HG02763 (cell line): ENCODE measurements at regions not wholly inside any gene's neighbourhood (a gene's known extent, or its start where the extent isn't known, plus 50 kb on each side); places are given as distances from the start of the nearest gene placed in this dataset.

ENCODE experiments used
- ATAC-seq: cut with Tn5 transposase; IDR thresholded peaks from one replicate; pipeline ENCODE4 v1.9.1; 2021; ENCODE audit warnings: mild to moderate bottlenecking, moderate library complexity; ENCODE audit not compliant: unreplicated experiment

GRCh38 chr3:186487819-186488218 lies 56.4 kb downstream of the CRYGS start:
- no peak for ATAC-seq

DNA sequence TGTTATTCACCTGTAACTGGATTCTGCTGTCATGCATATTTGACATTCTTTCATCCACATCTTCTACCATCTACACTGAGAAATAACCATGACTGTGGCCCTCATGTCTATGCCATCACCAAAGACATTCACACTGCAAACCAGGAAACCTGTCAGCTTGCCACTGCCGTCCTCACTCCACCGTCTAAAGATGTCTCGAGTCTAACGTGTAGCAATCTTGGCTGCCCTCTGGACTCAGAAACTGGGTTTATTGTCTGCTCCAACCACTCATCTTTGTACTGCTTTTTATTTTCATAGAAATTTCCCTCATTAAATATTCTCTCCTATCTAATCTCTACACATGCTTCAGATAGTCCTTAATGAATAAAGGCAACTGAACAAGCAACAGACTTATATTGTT lies 57.1 kb downstream of the CRYGS start:
- no peak for ATAC-seq

- ATAC-seq = no peak
Observed at GRCh38 chr3:186483611-186484340, 60.4 kb downstream of the CRYGS start.

DNA sequence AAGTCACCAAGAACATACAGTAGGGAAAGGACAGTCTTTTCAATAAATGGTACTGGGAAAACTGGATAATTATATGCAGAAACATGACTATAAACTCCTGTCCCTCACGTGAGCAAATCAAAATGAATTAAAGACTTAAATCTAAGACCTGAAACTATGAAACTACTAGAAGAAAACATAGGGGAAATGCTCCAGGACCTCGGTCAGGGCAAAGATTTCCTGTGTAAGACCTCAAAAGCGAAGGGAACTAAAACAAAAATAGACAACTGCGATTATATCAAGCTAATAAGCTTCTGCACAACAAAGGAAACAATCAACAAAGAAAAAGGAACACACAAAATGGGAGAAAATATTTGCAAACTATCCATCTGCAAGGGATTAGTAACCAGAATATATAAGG lies 62.7 kb downstream of the CRYGS start:
- no peak for ATAC-seq

DNA sequence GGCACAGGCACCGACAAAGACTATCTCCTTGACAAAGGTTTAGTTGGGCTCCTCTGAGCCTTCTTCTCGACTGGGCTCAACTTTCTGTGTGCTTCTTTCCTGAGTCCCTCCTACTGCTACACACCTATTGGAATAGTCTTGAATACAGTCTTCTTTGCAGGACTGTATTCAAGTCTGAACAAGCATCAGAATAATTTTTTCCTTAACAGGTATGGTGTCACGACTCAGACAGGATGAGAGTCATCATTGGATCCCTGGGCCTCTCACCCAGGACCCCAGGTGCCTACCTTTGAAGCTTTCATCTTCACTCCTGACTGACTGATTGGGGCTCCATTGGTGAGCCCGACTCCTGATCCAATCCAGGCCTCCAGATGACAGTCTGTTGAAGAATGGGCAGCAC lies 66.3 kb downstream of the CRYGS start:
- no peak for ATAC-seq

DNA sequence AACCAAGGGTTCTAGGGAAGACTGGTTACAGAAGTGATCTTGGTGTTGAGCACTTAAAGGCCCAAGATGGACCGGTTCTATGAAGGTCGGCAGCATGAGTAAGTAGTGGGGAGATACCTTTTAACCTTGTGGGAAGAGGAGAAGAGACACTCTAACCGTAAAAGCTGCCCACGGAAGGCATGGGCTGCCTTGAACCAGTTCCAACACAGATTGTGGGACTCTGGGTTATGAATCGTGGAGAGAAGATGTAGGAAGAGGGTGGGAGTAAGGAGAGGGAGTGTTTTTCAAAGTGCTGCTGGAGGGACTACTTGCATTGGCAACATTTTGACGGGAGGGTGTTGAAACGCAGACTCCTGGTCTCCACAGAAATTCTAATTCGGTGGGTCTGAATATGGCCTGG lies 67.1 kb downstream of the CRYGS start:
- ATAC-seq = no peak

DNA sequence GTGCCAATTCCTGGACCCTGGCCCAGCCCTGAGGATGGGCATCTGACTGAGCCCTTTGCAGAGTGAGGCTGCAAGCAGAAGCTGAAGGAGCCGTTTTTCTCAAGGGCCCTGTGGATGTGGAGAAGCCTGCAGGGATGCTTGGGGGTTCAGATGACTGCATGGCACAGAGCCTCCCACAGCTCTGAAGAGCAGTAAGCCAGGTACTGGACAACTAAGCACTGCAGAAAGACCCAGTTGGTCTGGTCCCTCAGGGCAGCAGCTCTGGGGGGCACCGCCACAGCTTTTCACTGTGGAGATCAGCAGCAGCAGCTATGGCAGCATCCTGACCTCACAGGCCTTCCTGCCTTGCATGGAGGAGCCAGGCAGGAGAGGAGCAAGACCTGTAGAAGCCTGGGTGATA lies 67.6 kb downstream of the CRYGS start:
- ATAC-seq = no peak

GRCh38 chr3:186476044-186476468 lies 68.1 kb downstream of the CRYGS start:
- ATAC-seq = no peak

DNA sequence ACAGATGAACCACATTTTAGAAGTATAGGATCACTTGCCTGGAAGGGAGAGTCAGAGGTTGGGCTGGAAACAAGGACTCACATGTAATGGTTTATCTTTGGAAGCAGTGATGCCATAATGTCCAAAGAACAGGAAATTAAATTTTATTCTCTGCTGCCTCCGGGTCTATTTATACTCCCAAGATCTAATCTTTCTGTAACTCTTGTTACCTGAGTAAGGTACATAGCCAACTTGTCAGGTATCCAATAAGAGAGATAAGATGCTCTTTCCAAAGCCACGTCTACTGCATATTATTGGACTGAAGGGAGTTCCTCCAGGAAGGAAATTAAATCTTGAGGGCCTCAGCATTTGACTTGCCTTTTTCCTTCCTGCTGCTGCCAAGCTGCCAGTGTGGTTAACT lies 71.0 kb downstream of the CRYGS start:
- ATAC-seq = no peak

DNA sequence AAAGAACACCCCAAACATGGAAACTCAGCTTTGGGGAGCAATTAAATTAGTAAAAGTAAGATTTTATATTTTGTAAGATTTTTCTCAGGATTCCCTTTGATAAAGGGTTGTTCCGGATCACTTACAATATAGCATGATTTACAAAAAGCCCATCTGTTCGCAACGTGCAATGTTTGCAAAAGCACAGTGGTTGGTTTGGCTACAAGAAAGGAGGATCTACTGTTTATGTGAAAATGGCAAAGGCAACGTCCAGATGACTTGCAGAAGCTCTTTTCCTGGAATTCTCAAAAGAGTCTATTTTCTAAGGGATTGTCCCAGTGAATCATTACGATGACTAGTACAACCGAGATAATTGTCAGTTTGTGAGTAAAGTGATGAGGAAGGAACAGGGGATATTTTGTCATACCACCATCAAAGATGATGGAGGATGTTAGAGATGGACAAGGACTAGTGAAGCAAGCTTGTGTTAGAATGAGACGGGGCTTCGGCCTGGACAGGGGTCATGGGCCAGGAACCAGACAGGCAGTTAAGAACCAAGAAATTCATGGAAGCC lies 71.6 kb downstream of the CRYGS start:
- no peak for ATAC-seq

- ATAC-seq = no peak
Observed at GRCh38 chr3:186471771-186472170, 72.4 kb downstream of the CRYGS start.

- no peak for ATAC-seq
Observed at GRCh38 chr3:186469525-186469924, 74.7 kb downstream of the CRYGS start.

DNA sequence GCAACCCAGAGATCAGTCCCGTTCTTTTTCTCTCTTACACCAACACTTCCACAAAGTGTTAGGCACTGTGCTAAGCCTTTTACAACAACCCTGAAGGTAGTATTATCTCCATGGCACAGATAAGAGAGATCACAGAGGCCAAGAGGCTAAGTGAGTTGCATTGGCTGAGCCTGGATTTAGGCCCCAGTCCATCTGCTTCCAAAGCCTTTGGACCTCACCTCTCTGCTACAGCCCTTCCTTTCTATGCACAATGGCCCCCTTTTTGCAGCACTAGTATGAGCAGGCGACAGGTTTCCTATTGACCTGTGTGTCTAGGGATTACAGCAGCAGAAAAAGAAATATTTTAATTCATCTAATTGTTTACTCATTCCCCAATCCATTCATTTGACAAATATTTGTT lies 76.2 kb downstream of the CRYGS start:
- no peak for ATAC-seq

GRCh38 chr3:186466391-186466974 lies 77.7 kb downstream of the CRYGS start:
- ATAC-seq = no peak

- ATAC-seq = no peak
Observed at GRCh38 chr3:186465508-186465907, 78.7 kb downstream of the CRYGS start.

- no peak for ATAC-seq
Observed at GRCh38 chr3:186464424-186465093, 79.6 kb downstream of the CRYGS start.

- no peak for ATAC-seq
Observed at GRCh38 chr3:186461141-186461540, 83.0 kb downstream of the CRYGS start.

DNA sequence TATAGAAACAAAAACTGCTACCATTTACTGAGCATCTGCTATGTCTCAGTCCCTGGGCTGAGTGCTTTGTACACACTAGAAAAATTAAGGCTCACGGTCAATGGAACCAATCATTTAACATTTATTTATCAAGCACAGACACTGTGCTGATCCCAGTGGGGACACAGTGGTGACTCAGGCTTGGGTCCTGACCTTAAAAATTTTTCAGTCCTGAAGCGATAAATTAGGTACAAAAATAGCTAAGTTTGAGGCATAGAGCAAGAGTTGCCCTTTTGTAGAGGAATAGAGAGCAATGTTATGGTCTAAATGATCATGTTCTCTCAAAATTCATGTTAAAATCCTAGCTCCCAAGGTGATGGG lies 85.1 kb downstream of the CRYGS start:
- no peak for ATAC-seq

DNA sequence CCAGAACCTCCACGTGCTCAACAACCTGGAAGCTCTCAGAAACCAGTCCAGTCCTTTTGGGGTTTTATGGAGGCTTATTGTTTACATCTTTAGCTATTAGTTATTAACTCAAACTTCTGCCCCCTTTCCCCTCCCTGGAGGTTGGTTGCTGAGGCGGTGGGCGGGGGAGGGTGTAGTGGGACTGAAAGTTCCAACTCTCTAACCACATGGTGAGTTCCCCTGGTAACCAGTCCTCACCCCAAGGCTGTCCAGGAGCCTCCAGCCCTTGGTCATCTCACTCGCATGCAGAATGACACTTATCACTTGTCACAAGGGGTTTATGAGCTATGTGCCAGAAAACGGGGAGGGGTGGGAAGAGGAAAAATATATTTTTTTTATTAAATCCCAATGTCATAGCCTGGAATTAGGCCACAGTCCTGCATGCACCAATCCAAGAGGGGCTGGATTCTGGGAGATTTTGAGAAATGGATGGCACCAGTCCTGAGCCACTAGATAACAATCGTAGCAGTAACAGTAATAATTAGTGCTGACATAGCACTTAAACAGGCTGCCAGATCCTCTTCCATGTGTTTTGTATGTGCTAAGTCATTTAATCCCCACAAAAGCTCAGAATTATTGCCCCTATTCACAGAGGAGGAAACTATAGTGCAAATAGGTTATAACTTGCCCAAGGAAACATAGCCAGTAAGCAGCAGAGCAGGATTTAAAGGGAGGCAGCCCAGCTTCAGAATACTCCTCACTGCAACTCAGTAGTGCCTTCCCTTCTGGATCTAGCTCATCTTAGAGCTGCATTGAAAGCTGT lies 85.7 kb downstream of the CRYGS start:
- ATAC-seq = peak; percentile 74

GRCh38 chr3:186457236-186457635 lies 86.9 kb downstream of the CRYGS start:
- no peak for ATAC-seq

GRCh38 chr3:186456731-186457191 lies 87.4 kb downstream of the CRYGS start:
- ATAC-seq = no peak
